ENCODE measurements at regions not wholly inside any gene's neighbourhood (a gene's known extent, or its start where the extent isn't known, plus 50 kb on each side); places are given as distances from the start of the nearest gene placed in this dataset.

DNA sequence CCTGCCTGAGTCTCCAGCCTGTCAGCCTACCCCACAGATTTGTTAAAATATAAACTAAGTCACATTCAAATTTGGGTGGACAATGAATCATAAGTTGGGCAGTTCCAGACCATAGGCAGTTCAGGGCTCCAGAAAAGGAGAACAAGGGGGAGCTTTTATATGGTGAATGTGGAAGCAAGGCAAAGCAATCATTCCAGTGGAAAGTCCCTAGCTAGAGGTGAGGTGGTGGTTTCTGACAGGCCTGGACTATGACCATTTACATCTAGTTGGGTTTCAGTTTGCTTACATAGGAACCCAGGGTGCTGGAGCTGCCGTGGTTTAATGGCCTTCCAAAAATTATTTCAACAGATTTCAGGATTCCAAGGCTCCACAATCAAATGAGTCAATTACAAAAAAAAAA, 207.3 kb downstream of the AEBP2 start:
- Histone ChIP-seq H3K27me3 (replicated peaks in 1 of 4; ENCODE audit: control extremely low read depth in 1 of 4, control insufficient read depth in 3 of 4, insufficient read depth in 4 of 4, low read length in 3 of 4) (no peaks in the 10 kb centered on the region), H3K27ac (ENCODE audit: low read length in 2 of 2) (no peak overlapping the region), H4K20me1 (ENCODE audit: control insufficient read depth, insufficient read depth, low read length, poor library complexity, severe bottlenecking) (no peaks in the 10 kb centered on the region), H2AFZ (ENCODE audit: insufficient read depth, low read depth, low read length, poor library complexity, severe bottlenecking) (no peak overlapping the region), H3K4me1 (ENCODE audit: control insufficient read depth in 2 of 2, insufficient read depth in 2 of 2, low read length in 2 of 2) (no peaks in the 10 kb centered on the region), H3K36me3 (replicated peaks in 1 of 2; ENCODE audit: control extremely low read depth in 1 of 2, control insufficient read depth in 1 of 2, extremely low read depth in 1 of 2, insufficient read depth in 2 of 2, low read length in 1 of 2) (no peaks in the 10 kb centered on the region), H3K9me3 (ENCODE audit: control extremely low read depth in 1 of 3, control insufficient read depth in 2 of 3, insufficient read depth in 1 of 3, low read length in 2 of 3) (no peaks in the 10 kb centered on the region), H3K4me2 (replicated peaks; ENCODE audit: low read depth, low read length, poor library complexity, severe bottlenecking) (no peak overlapping the region), H3K4me3 (ENCODE audit: control extremely low read depth in 1 of 5, extremely low read depth in 1 of 5, insufficient read depth in 1 of 5, low read depth in 2 of 5, low read length in 4 of 5) (no peak overlapping the region), H3K9ac (ENCODE audit: low read length) (no peak overlapping the region), H3K79me2 (ENCODE audit: control insufficient read depth, insufficient read depth, low read length) (no peaks in the 10 kb centered on the region)
- H3K27me3 Mint-ChIP-seq, result no peaks in the 10 kb centered on the region
- no peak for ATAC-seq (ENCODE audit: low read depth)
- H3K9me3 Mint-ChIP-seq (ENCODE audit: insufficient read depth), result peaks cover 5% of the 10 kb centered on the region
- H3K27ac Mint-ChIP-seq, result no peak overlapping the region
- TF ChIP-seq, protein P1, sequence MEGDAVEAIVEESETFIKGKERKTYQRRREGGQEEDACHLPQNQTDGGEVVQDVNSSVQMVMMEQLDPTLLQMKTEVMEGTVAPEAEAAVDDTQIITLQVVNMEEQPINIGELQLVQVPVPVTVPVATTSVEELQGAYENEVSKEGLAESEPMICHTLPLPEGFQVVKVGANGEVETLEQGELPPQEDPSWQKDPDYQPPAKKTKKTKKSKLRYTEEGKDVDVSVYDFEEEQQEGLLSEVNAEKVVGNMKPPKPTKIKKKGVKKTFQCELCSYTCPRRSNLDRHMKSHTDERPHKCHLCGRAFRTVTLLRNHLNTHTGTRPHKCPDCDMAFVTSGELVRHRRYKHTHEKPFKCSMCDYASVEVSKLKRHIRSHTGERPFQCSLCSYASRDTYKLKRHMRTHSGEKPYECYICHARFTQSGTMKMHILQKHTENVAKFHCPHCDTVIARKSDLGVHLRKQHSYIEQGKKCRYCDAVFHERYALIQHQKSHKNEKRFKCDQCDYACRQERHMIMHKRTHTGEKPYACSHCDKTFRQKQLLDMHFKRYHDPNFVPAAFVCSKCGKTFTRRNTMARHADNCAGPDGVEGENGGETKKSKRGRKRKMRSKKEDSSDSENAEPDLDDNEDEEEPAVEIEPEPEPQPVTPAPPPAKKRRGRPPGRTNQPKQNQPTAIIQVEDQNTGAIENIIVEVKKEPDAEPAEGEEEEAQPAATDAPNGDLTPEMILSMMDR (IDR thresholded peaks at IDR 0.05), result no peak
- TF ChIP-seq EZH2 (IDR thresholded peaks at IDR 0.05; ENCODE audit: borderline replicate concordance, insufficient read depth, low read depth, low read length, poor library complexity, severe bottlenecking), result no peak
- H3K4me1 Mint-ChIP-seq, result peaks cover 3% of the 10 kb centered on the region
- 88% methylated on average over 1 of the region's 1 CpG for WGBS (ENCODE audit: insufficient coverage)
- no peak overlapping the region for H3K4me3 Mint-ChIP-seq
- CTCF ChIA-PET, result no interaction called here
- POLR2A ChIA-PET, result no interaction called here
- intact Hi-C loops (cut with micrococcal nuclease), result no loop called here
- DNase-seq, result no peak

DNA sequence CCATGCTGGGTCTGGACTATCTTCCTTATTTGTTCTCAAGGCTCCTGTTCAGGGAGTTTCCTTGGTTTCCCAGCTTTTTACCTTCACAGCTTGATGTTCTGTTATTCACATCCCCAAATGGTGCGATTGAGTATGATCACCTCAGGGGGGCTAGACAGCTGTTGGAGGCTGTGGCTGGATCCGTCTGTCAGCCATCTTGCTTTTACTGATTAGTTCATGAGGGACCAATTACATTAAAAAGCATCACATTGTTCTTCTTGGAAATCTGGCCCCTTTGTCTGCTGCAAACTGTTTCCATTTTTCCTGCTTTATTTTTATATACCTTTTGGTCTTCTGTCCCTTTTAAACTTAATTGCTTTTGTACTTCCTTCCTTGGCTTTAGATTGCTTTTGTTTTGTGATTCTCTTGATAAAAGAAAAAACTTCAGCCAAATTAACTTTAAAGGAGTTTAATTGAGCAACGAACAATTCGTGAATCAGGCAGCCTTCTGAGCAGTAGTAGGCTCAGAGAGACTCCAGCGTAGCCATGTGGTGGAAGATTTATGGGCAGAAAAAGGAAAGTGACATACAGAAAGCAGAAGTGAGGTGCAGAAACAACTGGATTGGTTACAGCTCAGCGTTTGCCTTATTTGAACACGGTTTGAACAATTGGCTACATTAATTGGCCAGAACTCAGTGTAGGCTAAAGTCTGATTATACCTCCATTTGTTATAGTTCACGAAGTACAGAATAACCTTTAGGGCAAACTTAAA, 208.7 kb downstream of the AEBP2 start:
- 27% methylated on average over 7 of the region's 8 CpGs for WGBS (ENCODE audit: insufficient coverage)
- no peaks in the 10 kb centered on the region for H3K9me3 ChIP-seq (ENCODE audit: control extremely low read depth in 1 of 3, control insufficient read depth in 2 of 3, insufficient read depth in 1 of 3, low read length in 2 of 3)
- no peaks in the 10 kb centered on the region for H3K27me3 ChIP-seq (replicated peaks in 1 of 4; ENCODE audit: control extremely low read depth in 1 of 4, control insufficient read depth in 3 of 4, insufficient read depth in 4 of 4, low read length in 3 of 4)
- H3K9me3 Mint-ChIP-seq (ENCODE audit: insufficient read depth), result peaks cover 5% of the 10 kb centered on the region
- ChIA-PET CTCF (no interaction called here), POLR2A (no interaction called here)
- H3K79me2 ChIP-seq (ENCODE audit: control insufficient read depth, insufficient read depth, low read length), result no peaks in the 10 kb centered on the region
- intact Hi-C loops (cut with micrococcal nuclease), result no loop called here
- no peak overlapping the region for H3K27ac ChIP-seq (ENCODE audit: low read length in 2 of 2)
- no peaks in the 10 kb centered on the region for H3K4me1 ChIP-seq (ENCODE audit: control insufficient read depth in 2 of 2, insufficient read depth in 2 of 2, low read length in 2 of 2)
- H3K27ac Mint-ChIP-seq, result no peak overlapping the region
- H2AFZ ChIP-seq (ENCODE audit: insufficient read depth, low read depth, low read length, poor library complexity, severe bottlenecking), result no peak overlapping the region
- TF ChIP-seq, protein P1 (IDR thresholded peaks at IDR 0.05), result no peak
- no peak for TF ChIP-seq EZH2 (IDR thresholded peaks at IDR 0.05; ENCODE audit: borderline replicate concordance, insufficient read depth, low read depth, low read length, poor library complexity, severe bottlenecking)
- H3K4me3 ChIP-seq (ENCODE audit: control extremely low read depth in 1 of 5, extremely low read depth in 1 of 5, insufficient read depth in 1 of 5, low read depth in 2 of 5, low read length in 4 of 5), result no peak overlapping the region
- H3K4me3 Mint-ChIP-seq, result no peak overlapping the region
- no peak for DNase-seq
- H3K4me1 Mint-ChIP-seq, result peaks cover 3% of the 10 kb centered on the region
- ATAC-seq (ENCODE audit: low read depth), result no peak
- no peak overlapping the region for H3K4me2 ChIP-seq (replicated peaks; ENCODE audit: low read depth, low read length, poor library complexity, severe bottlenecking)
- no peak overlapping the region for H3K9ac ChIP-seq (ENCODE audit: low read length)
- no peaks in the 10 kb centered on the region for H4K20me1 ChIP-seq (ENCODE audit: control insufficient read depth, insufficient read depth, low read length, poor library complexity, severe bottlenecking)
- H3K27me3 Mint-ChIP-seq, result no peaks in the 10 kb centered on the region
- no peaks in the 10 kb centered on the region for H3K36me3 ChIP-seq (replicated peaks in 1 of 2; ENCODE audit: control extremely low read depth in 1 of 2, control insufficient read depth in 1 of 2, extremely low read depth in 1 of 2, insufficient read depth in 2 of 2, low read length in 1 of 2)

All from B cell (primary cell).